ENCODE measurements at regions not wholly inside any gene's neighbourhood (a gene's known extent, or its start where the extent isn't known, plus 50 kb on each side); places are given as distances from the start of the nearest gene placed in this dataset.

GRCh38 chr11:69919659-69920344, 100.6 kb upstream of the FGF3 start:
- TF ChIP-seq, protein P1, sequence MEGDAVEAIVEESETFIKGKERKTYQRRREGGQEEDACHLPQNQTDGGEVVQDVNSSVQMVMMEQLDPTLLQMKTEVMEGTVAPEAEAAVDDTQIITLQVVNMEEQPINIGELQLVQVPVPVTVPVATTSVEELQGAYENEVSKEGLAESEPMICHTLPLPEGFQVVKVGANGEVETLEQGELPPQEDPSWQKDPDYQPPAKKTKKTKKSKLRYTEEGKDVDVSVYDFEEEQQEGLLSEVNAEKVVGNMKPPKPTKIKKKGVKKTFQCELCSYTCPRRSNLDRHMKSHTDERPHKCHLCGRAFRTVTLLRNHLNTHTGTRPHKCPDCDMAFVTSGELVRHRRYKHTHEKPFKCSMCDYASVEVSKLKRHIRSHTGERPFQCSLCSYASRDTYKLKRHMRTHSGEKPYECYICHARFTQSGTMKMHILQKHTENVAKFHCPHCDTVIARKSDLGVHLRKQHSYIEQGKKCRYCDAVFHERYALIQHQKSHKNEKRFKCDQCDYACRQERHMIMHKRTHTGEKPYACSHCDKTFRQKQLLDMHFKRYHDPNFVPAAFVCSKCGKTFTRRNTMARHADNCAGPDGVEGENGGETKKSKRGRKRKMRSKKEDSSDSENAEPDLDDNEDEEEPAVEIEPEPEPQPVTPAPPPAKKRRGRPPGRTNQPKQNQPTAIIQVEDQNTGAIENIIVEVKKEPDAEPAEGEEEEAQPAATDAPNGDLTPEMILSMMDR (conservative IDR thresholded peaks at IDR 0.05; ENCODE audit: low read length), result no peak
- no peak for TF ChIP-seq EZH2phosphoT487 (IDR thresholded peaks at IDR 0.05; ENCODE audit: borderline replicate concordance)
